SU-DHL-6 (cell line): ENCODE measurements at regions not wholly inside any gene's neighbourhood (a gene's known extent, or its start where the extent isn't known, plus 50 kb on each side); places are given as distances from the start of the nearest gene placed in this dataset.

Experiments used
- H2AFZ ChIP-seq: fragments of 200-600 bp; sonication (generic); 2 replicates; pipeline ENCODE4 v1.6.1; 2014; ENCODE audit warnings: low read depth, mild to moderate bottlenecking, moderate library complexity, mixed read lengths, antibody characterized with exemption, low read length; ENCODE audit not compliant: severe bottlenecking
- H3F3A ChIP-seq: fragments of 200-600 bp; shearing (Covaris generic); 2 replicates; pipeline ENCODE4 v1.6.0; 2016; ENCODE audit warnings: antibody characterized with exemption, mild to moderate bottlenecking; ENCODE audit not compliant: insufficient read depth
- H3K27ac ChIP-seq: fragments of 200-600 bp; sonication (generic); 2 replicates; pipeline ENCODE4 v1.5.1; 2016; ENCODE audit warnings: low read depth, mild to moderate bottlenecking, low read length, moderate library complexity, mixed read lengths
- H3K27me3 ChIP-seq: fragments of 200-600 bp; sonication (generic), shearing (Covaris generic); 2 replicates; pipeline ENCODE4 v1.6.0; 2014; ENCODE audit warnings: mild to moderate bottlenecking, low read length
- H3K36me3 ChIP-seq: fragments of 200-600 bp; sonication (generic); 2 replicates; pipeline ENCODE4 v1.6.1; 2014; ENCODE audit warnings: mild to moderate bottlenecking, low read length, mixed read lengths
- H3K4me2 ChIP-seq: fragments of 300-600, 200-600 bp; shearing (Covaris generic), sonication (generic); 2 replicates; pipeline ENCODE4 v1.6.0; 2014; ENCODE audit warnings: low read length, low read depth, mild to moderate bottlenecking; ENCODE audit not compliant: poor library complexity, severe bottlenecking
- H3K4me3 ChIP-seq: fragments of 200-600 bp; sonication (generic); 2 replicates; pipeline ENCODE4 v1.5.1; 2014; ENCODE audit warnings: antibody characterized with exemption, low read length, mild to moderate bottlenecking, mixed read lengths; ENCODE audit not compliant: insufficient read depth, poor library complexity, severe bottlenecking
- H3K79me2 ChIP-seq: fragments of 200-600 bp; sonication (generic); 2 replicates; pipeline ENCODE4 v1.6.1; 2014; ENCODE audit warnings: mild to moderate bottlenecking, low read length, moderate library complexity; ENCODE audit not compliant: insufficient read depth
- H3K9ac ChIP-seq: fragments of 200-600 bp; sonication (generic); 2 replicates; pipeline ENCODE4 v1.7.0; 2014; ENCODE audit warnings: mild to moderate bottlenecking, low read length
- H3K9me2 ChIP-seq: fragments of 200-600 bp; sonication (generic); replicated peaks from 2 replicates; pipeline ENCODE4 v1.6.1; 2014; ENCODE audit warnings: low read length; ENCODE audit not compliant: insufficient read depth
- H3K9me3 ChIP-seq: fragments of 200-600 bp; sonication (generic); 2 replicates; pipeline ENCODE4 v1.6.1; 2014; ENCODE audit warnings: low read length, mixed read lengths; ENCODE audit not compliant: insufficient read depth
- H4K20me1 ChIP-seq: fragments of 200-600 bp; sonication (generic); 2 replicates; pipeline ENCODE4 v1.6.1; 2014; ENCODE audit warnings: low read depth, mild to moderate bottlenecking, antibody characterized with exemption, low read length, moderate library complexity, mixed read lengths
- CTCF ChIP-seq: fragments of 200-600 bp; sonication (generic); IDR thresholded peaks from one replicate; pipeline ENCODE4 v1.5.1; 2017; ENCODE audit warnings: antibody characterized with exemption, mild to moderate bottlenecking, low read length, moderate library complexity; ENCODE audit not compliant: insufficient read depth, poor library complexity, severe bottlenecking
- EZH2phosphoT487 ChIP-seq: fragments of 200-600 bp; sonication (generic), shearing (Covaris generic); conservative IDR thresholded peaks from 2 replicates; pipeline ENCODE4 v1.6.1; 2018; ENCODE audit warnings: mild to moderate bottlenecking, antibody characterized with exemption, low read length, moderate library complexity, mixed read lengths

- no peak for TF ChIP-seq CTCF
- no peak for TF ChIP-seq EZH2phosphoT487
- H3F3A ChIP-seq, result no peaks in the 10 kb centered on the region
- no peaks in the 10 kb centered on the region for H3K27me3 ChIP-seq
- H3K9ac ChIP-seq, result no peak overlapping the region
- H3K36me3 ChIP-seq, result no peaks in the 10 kb centered on the region
- no peak overlapping the region for H2AFZ ChIP-seq
- no peak overlapping the region for H3K4me2 ChIP-seq
- no peaks in the 10 kb centered on the region for H3K79me2 ChIP-seq
- H3K4me3 ChIP-seq, result no peak overlapping the region
- no peaks in the 10 kb centered on the region for H4K20me1 ChIP-seq
- no peaks in the 10 kb centered on the region for H3K9me3 ChIP-seq
- no peak overlapping the region for H3K27ac ChIP-seq
- H3K9me2 ChIP-seq, result no peaks in the 10 kb centered on the region
Observed at GRCh38 chr5:124277767-124278545, 468.5 kb downstream of the ZNF608 start.

GRCh38 chr5:124276166-124276565 is 470.3 kb downstream of the ZNF608 start:
- Histone ChIP-seq H2AFZ (no peak overlapping the region), H3K9me3 (no peaks in the 10 kb centered on the region), H3K27ac (no peak overlapping the region), H4K20me1 (no peaks in the 10 kb centered on the region), H3K4me3 (no peak overlapping the region), H3K79me2 (no peaks in the 10 kb centered on the region), H3K9ac (no peak overlapping the region), H3F3A (no peaks in the 10 kb centered on the region), H3K27me3 (no peaks in the 10 kb centered on the region), H3K9me2 (no peaks in the 10 kb centered on the region), H3K4me2 (no peak overlapping the region), H3K36me3 (no peaks in the 10 kb centered on the region)
- TF ChIP-seq CTCF, result no peak
- no peak for TF ChIP-seq EZH2phosphoT487

- H3K79me2 ChIP-seq, result no peaks in the 10 kb centered on the region
- TF ChIP-seq CTCF (no peak), EZH2phosphoT487 (no peak)
- no peaks in the 10 kb centered on the region for H3K36me3 ChIP-seq
- no peaks in the 10 kb centered on the region for H3K9me2 ChIP-seq
- no peaks in the 10 kb centered on the region for H3F3A ChIP-seq
- H3K27me3 ChIP-seq, result no peaks in the 10 kb centered on the region
- no peak overlapping the region for H3K4me2 ChIP-seq
- H2AFZ ChIP-seq, result no peak overlapping the region
- H3K9ac ChIP-seq, result no peak overlapping the region
- no peak overlapping the region for H3K27ac ChIP-seq
- H4K20me1 ChIP-seq, result no peaks in the 10 kb centered on the region
- H3K9me3 ChIP-seq, result no peaks in the 10 kb centered on the region
- H3K4me3 ChIP-seq, result no peak overlapping the region
Observed at GRCh38 chr5:124274949-124275348, 471.5 kb downstream of the ZNF608 start.
